ENCODE measurements at regions not wholly inside any gene's neighbourhood (a gene's known extent, or its start where the extent isn't known, plus 50 kb on each side); places are given as distances from the start of the nearest gene placed in this dataset.

DNA sequence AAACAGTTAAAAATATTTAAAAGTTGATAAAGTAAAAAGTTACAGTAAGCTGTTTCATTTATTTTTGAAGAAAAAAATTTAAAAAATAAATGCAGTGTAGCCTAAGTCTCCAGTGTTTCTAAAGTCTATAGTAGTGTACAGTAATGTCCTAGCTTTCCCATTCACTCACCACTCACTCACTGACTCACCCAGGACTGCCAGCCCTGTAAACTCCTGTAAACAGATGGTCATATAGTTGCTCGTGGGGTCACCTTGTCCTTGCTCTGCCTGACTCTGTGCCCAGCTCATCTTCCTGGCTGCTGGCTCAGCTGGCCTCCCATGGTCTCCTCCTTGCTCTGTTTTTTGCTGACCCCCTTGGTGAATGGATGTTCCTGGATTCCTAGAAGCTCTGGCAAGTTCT lies 180.3 kb downstream of the VAPA start:
- H3K4me3 ChIP-seq (ENCODE audit: control insufficient read depth, low read depth, low read length) = no peak overlapping the region
- DNase-seq (ENCODE audit: low read depth) = peak; percentile 68
- TF ChIP-seq, protein P1, sequence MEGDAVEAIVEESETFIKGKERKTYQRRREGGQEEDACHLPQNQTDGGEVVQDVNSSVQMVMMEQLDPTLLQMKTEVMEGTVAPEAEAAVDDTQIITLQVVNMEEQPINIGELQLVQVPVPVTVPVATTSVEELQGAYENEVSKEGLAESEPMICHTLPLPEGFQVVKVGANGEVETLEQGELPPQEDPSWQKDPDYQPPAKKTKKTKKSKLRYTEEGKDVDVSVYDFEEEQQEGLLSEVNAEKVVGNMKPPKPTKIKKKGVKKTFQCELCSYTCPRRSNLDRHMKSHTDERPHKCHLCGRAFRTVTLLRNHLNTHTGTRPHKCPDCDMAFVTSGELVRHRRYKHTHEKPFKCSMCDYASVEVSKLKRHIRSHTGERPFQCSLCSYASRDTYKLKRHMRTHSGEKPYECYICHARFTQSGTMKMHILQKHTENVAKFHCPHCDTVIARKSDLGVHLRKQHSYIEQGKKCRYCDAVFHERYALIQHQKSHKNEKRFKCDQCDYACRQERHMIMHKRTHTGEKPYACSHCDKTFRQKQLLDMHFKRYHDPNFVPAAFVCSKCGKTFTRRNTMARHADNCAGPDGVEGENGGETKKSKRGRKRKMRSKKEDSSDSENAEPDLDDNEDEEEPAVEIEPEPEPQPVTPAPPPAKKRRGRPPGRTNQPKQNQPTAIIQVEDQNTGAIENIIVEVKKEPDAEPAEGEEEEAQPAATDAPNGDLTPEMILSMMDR (conservative IDR thresholded peaks at IDR 0.05; ENCODE audit: control insufficient read depth, insufficient read depth, low read depth, low read length) = no peak

DNA sequence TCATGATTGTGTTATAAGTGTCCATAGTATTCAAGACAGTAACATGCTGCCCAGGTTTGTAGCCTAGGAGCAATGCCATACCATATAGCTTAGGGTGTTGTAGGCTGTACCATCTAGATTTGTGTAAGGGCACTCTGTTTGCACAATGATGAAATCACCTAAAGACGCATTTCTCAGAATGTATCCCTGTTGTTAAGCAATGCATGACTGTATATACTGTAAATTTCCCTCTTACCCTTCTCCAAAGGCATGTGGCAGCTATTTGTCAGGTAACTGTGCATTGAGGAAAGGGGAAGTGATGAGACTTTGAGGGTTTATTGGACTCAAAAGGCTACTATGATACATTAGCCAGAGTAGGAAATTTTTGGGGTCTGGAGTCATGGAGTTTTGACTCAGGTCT lies 180.8 kb downstream of the VAPA start:
- no peak for DNase-seq (ENCODE audit: low read depth)
- TF ChIP-seq, protein P1 (conservative IDR thresholded peaks at IDR 0.05; ENCODE audit: control insufficient read depth, insufficient read depth, low read depth, low read length) = no peak
- no peak overlapping the region for H3K4me3 ChIP-seq (ENCODE audit: control insufficient read depth, low read depth, low read length)

DNA sequence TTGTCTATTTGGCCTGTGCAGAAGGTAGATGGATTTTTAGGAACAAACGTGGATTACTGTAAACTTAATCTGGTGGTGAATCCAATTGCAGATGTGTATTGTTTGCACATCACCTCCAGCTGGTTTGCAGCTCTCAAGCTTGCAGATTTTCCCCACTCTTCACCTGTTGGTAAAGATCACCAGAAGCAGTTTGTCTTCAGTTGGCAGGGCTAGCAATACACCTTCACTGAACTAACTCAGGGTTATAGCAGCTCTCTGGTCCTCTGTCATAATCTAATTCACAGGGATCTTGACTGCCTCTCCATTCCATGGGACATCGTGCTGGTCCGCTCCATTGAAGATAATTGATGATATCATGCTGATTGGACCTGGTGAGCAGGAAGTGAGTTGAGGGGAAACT lies 181.5 kb downstream of the VAPA start:
- H3K4me3 ChIP-seq (ENCODE audit: control insufficient read depth, low read depth, low read length) = no peak overlapping the region
- DNase-seq (ENCODE audit: low read depth) = no peak
- TF ChIP-seq, protein P1 (conservative IDR thresholded peaks at IDR 0.05; ENCODE audit: control insufficient read depth, insufficient read depth, low read depth, low read length) = no peak

DNA sequence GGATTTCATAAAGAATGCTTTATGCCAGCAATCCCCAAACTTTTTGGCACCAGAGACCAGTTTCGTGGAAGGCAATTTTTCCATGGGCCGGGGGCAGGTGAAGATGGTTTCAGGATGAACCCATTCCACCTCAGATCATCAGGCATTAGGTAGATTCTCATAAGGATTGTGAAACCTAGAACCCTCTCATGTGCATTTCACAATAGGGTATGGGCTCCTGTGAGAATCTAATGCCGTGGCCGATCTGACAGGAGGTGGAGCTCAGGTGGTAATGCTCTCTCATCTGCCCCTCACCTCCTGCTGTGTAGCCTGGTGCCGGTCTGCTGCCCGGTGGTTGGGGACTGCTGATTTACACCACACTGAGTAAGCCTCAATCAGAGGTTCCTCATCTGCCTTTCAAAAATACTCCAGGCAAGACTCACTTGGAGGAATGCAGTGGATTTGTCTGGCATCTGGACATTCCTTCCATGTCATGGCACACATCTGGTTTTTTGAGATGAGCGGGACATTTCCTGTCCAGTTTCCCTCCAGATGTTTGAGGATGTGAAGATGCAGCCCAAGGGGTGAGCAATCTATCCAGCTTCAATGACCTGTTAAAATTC lies 185.8 kb downstream of the VAPA start:
- H3K4me3 ChIP-seq (ENCODE audit: control insufficient read depth, low read depth, low read length) = no peak overlapping the region
- TF ChIP-seq, protein P1 (conservative IDR thresholded peaks at IDR 0.05; ENCODE audit: control insufficient read depth, insufficient read depth, low read depth, low read length) = no peak
- DNase-seq (ENCODE audit: low read depth) = peak; percentile 61

DNA sequence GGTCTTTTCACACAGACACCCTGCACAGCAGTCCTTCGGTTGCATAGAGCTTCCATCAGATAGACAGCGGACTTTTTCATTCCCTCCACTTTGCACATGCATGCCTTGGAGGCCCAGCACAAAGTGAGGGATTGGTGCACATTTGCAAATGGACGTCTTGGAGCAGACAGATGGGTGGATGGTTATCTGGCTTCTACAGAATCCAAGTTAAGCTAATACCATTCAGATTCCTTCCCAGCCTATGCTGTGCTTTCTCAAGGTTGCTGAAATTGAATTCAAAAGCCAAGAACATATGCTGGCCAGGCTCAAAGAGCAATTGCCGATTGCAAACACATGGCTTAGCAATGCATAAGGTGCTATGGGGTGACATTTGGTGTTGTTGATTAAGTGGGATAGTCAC lies 186.4 kb downstream of the VAPA start:
- no peak for DNase-seq (ENCODE audit: low read depth)
- TF ChIP-seq, protein P1 (conservative IDR thresholded peaks at IDR 0.05; ENCODE audit: control insufficient read depth, insufficient read depth, low read depth, low read length) = no peak
- H3K4me3 ChIP-seq (ENCODE audit: control insufficient read depth, low read depth, low read length) = no peak overlapping the region

DNA sequence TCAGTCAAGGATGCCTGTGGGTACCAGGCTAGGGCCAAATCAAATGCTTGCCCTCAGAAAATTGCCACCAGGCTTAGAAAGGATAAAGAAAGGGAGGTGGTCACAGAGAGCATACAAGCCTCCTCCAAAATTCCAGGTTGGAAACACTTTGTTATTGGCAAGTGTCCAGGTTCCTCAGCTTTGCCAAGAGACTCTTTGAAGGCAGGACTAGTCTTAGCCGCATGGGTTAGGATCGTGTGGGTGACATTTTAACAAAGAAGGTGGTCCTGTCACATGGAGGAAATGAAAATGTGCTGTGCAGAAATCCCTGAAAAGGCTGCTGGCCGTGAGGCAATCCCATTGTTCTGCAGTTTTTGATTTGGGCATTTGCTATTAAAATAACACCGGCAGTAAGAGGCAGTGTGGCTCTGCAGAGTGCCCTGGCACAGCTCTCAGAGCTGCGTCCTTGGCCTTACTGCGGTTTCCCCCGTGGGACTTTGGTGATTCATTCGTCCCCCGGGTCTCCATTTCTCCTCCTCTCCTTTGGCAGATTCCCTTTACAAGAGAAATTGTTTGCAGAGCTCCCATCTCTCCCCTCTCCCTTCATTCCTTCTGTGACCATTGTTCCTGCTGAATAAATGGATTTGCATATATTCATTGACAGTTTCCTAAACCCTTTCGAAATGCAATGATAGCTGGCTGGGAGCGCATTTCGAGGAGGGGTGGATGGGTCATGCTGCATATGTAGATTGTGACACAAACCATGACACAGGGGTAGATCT lies 187.3 kb downstream of the VAPA start:
- TF ChIP-seq, protein P1 (conservative IDR thresholded peaks at IDR 0.05; ENCODE audit: control insufficient read depth, insufficient read depth, low read depth, low read length) = no peak
- peak; percentile 41 for DNase-seq (ENCODE audit: low read depth)
- H3K4me3 ChIP-seq (ENCODE audit: control insufficient read depth, low read depth, low read length) = no peak overlapping the region
